K562 (cell line): ENCODE measurements at regions not wholly inside any gene's neighbourhood (a gene's known extent, or its start where the extent isn't known, plus 50 kb on each side); places are given as distances from the start of the nearest gene placed in this dataset.

Source experiments
- CHD2 ChIP-seq: IDR thresholded peaks from 2 replicates; pipeline ENCODE4 v1.6.1; 2011; ENCODE audit warnings: low read depth, low read length
- CTCF ChIP-seq, 3 experiments: IDR thresholded peaks in 2 of 3; conservative IDR thresholded peaks in 1 of 3; 2 replicates each; pipeline ENCODE4 v1.5.1; 2011 to 2012; ENCODE audit warnings: low read length in 3 of 3, mild to moderate bottlenecking in 3 of 3, control low read depth in 2 of 3, improper control_type of control experiment in 1 of 3, inconsistent platforms in 1 of 3, low read depth in 1 of 3, mixed read lengths in 1 of 3, moderate library complexity in 1 of 3; ENCODE audit not compliant: insufficient read depth in 2 of 3
- DNMT1 ChIP-seq: fragments of 450-650 bp; IDR thresholded peaks from 2 replicates; pipeline ENCODE4 v1.6.1; 2016; ENCODE audit warnings: antibody characterized with exemption, mild to moderate bottlenecking
- MYC ChIP-seq, 2 experiments: fragments of 250-450 bp in 1 of 2; sonication (Bioruptor Pico) in 1 of 2; IDR thresholded peaks; 2 replicates each; pipeline versions ENCODE4 v1.5.1 to v1.6.1; 2012 to 2021; ENCODE audit warnings: low read depth in 2 of 2, borderline replicate concordance in 1 of 2, improper control_type of control experiment in 1 of 2, low read length in 1 of 2, mild to moderate bottlenecking in 1 of 2, moderate library complexity in 1 of 2
- NKRF ChIP-seq: fragments of 450-650 bp; IDR thresholded peaks from 2 replicates; pipeline ENCODE4 v1.6.1; 2016; ENCODE audit warnings: borderline replicate concordance
- POLR2A ChIP-seq: fragments of 450-650 bp; conservative IDR thresholded peaks from 2 replicates; pipeline ENCODE4 v1.6.1; 2016
- TEAD2 ChIP-seq: fragments of 450-650 bp; IDR thresholded peaks from 2 replicates; pipeline ENCODE4 v1.6.1; 2016; ENCODE audit warnings: missing genetic modification characterization, control low read depth, missing compliant biosample characterization
- ZNF280B ChIP-seq: fragments of 250-450 bp; sonication (Bioruptor Pico); IDR thresholded peaks from 2 replicates; pipeline ENCODE4 v1.5.1; 2021; ENCODE audit warnings: mild to moderate bottlenecking
- ZNF639 ChIP-seq, 2 experiments: fragments of 200-800 bp in 1 of 2; sonication (Bioruptor generic) in 1 of 2; sonication (generic) in 1 of 2; formaldehyde crosslinking in 1 of 2; IDR thresholded peaks in 1 of 2; conservative IDR thresholded peaks in 1 of 2; 2 replicates each; pipeline versions ENCODE4 v1.5.0 to v1.6.1; 2016 to 2020; ENCODE audit warnings: missing compliant biosample characterization in 1 of 2, missing genetic modification characterization in 1 of 2, missing genetic modification reagents in 1 of 2
- ZNF696 ChIP-seq: fragments of 250-450 bp; sonication (Bioruptor Pico); conservative IDR thresholded peaks from 2 replicates; pipeline ENCODE4 v1.4.0; 2020; ENCODE audit warnings: mild to moderate bottlenecking, moderate library complexity

GRCh38 chr12:127803545-127803944, 463.4 kb upstream of the TMEM132C start:
- TF ChIP-seq CHD2 = no peak
- TF ChIP-seq CTCF (IDR thresholded peaks at IDR 0.05 in 2 of 3, conservative IDR thresholded peaks at IDR 0.05 in 1 of 3; ENCODE audit: insufficient read depth in 2 of 3, low read depth in 1 of 3, low read length in 3 of 3) = no peak
- no peak for TF ChIP-seq ZNF639 (CRISPR knock-in tag; conservative IDR thresholded peaks at IDR 0.05 in 1 of 2, IDR thresholded peaks at IDR 0.05 in 1 of 2)
- TF ChIP-seq ZNF280B (CRISPR knock-in tag) = no peak
- TF ChIP-seq POLR2A = no peak
- TF ChIP-seq NKRF = no peak
- TF ChIP-seq ZNF696 (CRISPR knock-in tag) = no peak
- no peak for TF ChIP-seq TEAD2 (tag)
- no peak for TF ChIP-seq MYC (IDR thresholded peaks at IDR 0.05; ENCODE audit: low read depth, low read length)
- no peak for TF ChIP-seq MYC (CRISPR knock-in tag; IDR thresholded peaks at IDR 0.05; ENCODE audit: borderline replicate concordance, low read depth)
- TF ChIP-seq DNMT1 = no peak
